Fibroblast of lung (primary cell): ENCODE measurements at regions not wholly inside any gene's neighbourhood (a gene's known extent, or its start where the extent isn't known, plus 50 kb on each side); places are given as distances from the start of the nearest gene placed in this dataset.

ENCODE experiments used
- EZH2 ChIP-seq: IDR thresholded peaks from 2 replicates; pipeline ENCODE4 v1.5.1; 2012; ENCODE audit warnings: low read length, control low read depth, mild to moderate bottlenecking; ENCODE audit errors: missing control alignments
- TF ChIP-seq, protein P1 (sequence below), 2 donors: IDR thresholded peaks in 1 of 2; conservative IDR thresholded peaks in 1 of 2; 1 replicate in 1 of 2; 2 replicates in 1 of 2; pipeline ENCODE4 v1.5.1; 2011 to 2012; ENCODE audit warnings: low read length in 2 of 2, control low read depth in 1 of 2, inconsistent platforms in 1 of 2, low read depth in 1 of 2, mild to moderate bottlenecking in 1 of 2

- TF ChIP-seq, protein P1, sequence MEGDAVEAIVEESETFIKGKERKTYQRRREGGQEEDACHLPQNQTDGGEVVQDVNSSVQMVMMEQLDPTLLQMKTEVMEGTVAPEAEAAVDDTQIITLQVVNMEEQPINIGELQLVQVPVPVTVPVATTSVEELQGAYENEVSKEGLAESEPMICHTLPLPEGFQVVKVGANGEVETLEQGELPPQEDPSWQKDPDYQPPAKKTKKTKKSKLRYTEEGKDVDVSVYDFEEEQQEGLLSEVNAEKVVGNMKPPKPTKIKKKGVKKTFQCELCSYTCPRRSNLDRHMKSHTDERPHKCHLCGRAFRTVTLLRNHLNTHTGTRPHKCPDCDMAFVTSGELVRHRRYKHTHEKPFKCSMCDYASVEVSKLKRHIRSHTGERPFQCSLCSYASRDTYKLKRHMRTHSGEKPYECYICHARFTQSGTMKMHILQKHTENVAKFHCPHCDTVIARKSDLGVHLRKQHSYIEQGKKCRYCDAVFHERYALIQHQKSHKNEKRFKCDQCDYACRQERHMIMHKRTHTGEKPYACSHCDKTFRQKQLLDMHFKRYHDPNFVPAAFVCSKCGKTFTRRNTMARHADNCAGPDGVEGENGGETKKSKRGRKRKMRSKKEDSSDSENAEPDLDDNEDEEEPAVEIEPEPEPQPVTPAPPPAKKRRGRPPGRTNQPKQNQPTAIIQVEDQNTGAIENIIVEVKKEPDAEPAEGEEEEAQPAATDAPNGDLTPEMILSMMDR (conservative IDR thresholded peaks at IDR 0.05 in 1 of 2, IDR thresholded peaks at IDR 0.05 in 1 of 2; ENCODE audit: low read depth in 1 of 2, low read length in 2 of 2), result no peak
- TF ChIP-seq EZH2, result no peak
These were observed 161.4 kb downstream of the BRD1 start for GRCh38 chr22:49666146-49666809.
